ENCODE measurements at regions not wholly inside any gene's neighbourhood (a gene's known extent, or its start where the extent isn't known, plus 50 kb on each side); places are given as distances from the start of the nearest gene placed in this dataset.

DNA sequence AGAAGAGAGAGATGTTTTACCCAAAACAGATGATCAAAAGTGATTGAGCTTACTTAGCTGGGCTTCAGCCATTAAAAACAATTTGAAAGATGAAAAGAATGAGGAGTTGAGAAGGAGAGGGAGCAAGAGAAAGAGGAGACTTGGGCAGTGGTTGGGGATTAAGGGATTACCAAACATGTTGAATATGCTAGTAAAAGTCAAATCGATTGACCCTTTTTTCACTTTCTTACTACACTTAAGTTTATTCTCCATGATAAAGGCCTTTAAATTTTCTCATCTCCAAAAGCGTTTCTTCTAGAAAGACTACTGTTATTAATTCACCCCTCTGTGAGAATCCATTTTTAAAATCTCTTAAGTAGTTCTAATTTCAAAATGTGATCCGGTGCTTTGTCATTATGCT lies 1254.0 kb upstream of the PHF14 start:
- TF ChIP-seq TCF7L2 (IDR thresholded peaks at IDR 0.05; ENCODE audit: borderline replicate concordance, extremely low read depth, insufficient read depth, insufficient read length) (no peak), ZNF274 (IDR thresholded peaks at IDR 0.05; ENCODE audit: low read depth, low read length) (no peak), EZH2 (IDR thresholded peaks at IDR 0.05) (no peak)
- TF ChIP-seq, protein P1, sequence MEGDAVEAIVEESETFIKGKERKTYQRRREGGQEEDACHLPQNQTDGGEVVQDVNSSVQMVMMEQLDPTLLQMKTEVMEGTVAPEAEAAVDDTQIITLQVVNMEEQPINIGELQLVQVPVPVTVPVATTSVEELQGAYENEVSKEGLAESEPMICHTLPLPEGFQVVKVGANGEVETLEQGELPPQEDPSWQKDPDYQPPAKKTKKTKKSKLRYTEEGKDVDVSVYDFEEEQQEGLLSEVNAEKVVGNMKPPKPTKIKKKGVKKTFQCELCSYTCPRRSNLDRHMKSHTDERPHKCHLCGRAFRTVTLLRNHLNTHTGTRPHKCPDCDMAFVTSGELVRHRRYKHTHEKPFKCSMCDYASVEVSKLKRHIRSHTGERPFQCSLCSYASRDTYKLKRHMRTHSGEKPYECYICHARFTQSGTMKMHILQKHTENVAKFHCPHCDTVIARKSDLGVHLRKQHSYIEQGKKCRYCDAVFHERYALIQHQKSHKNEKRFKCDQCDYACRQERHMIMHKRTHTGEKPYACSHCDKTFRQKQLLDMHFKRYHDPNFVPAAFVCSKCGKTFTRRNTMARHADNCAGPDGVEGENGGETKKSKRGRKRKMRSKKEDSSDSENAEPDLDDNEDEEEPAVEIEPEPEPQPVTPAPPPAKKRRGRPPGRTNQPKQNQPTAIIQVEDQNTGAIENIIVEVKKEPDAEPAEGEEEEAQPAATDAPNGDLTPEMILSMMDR (IDR thresholded peaks at IDR 0.05 in 2 of 3, conservative IDR thresholded peaks at IDR 0.05 in 1 of 3; ENCODE audit: borderline replicate concordance in 1 of 3, insufficient read depth in 1 of 3, low read depth in 2 of 3, low read length in 2 of 3): no peak
